ENCODE measurements at regions not wholly inside any gene's neighbourhood (a gene's known extent, or its start where the extent isn't known, plus 50 kb on each side); places are given as distances from the start of the nearest gene placed in this dataset.

DNA sequence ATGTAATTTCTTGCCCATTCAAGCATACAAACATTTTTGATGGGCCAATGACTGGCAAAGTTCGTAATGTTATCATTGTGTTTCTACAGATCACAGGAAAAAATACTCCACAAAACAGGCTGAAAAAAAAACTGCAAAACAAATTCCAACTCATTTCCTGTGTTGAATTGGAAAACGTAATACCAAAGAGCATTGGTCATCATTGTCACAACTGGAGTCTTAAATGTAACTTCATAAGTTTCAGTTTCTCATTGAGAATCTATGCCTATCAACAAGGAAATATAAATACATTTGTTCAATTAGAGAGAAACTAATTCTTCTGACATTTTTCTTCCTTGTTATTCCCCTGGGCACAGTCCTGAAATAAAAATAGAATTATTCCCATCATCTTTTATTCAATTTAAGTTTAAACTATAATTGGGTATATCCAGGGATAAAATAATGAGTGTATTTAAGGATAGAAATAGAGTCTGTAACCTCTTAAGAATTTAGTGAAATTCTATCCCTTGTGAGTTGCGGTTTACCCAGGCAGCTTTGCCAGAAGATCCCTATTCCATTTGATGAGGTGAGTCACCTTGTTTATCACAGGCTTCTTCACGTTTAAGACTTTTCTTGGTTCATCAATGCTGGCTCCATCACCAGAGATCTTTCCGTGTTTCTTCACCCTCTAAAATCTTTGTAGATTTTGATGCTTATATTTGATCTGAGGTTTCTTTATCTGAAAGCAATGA, 112.7 kb upstream of the ITGA1 start:
- DNase-seq (ENCODE audit: low spot score): peak; percentile 17

DNA sequence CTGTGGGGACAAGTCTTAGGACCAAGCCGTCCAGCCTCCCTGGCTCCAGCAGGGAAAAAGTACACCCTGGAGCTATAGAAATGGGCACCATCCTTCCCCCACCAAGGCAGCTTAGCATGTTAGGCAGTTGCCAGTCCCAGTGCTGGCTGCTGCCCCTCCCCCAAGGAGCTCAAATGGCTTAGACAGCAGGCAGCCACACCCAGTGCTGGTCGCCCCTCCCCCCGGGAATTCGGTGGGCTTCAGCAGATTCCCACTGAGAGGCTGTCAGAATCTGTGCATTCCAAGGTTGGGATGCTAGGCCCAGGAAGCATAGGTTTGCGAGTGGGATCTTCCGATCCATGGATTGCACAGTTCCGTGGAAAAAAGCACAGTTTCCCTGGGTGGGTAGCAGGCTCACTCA, 105.2 kb upstream of the ITGA1 start:
- no peak for DNase-seq (ENCODE audit: low spot score)

DNA sequence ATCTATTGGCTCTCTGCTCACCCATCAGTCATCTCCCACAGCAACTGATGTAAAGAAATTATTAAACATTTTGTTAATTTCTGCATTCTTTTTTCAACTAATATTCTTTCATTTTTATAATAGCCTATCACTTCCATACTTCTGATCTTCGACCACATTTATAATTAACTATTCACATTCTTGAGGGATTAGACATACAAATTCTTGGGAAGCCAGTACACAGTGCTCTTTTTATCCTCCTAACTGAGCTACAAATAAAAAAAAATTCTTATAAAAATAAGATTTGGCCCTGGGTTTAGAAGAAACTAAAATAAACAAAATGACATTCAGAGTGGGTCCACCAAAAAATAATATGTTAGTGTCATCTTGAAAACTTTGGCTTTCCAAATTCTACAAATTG, 103.7 kb upstream of the ITGA1 start:
- DNase-seq (ENCODE audit: low spot score): no peak

DNA sequence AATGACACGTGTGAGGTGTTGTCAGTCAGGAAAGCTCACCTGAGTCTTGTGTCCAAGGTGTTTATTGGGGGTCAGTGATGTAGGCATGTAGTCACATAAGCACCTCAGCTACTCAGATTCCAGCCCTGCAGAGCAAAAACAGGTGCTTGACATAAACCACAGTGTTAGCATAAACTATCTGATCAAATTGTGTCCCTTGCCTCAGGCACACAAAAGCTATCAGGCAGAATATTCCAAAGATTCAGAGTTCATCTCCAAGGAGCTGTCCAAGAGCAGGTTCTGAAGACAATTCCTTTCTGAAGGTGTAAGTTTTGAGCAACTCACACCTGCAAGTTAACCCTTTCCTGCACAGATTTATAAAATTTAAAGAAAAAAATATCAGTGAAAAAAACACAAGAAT, 102.2 kb upstream of the ITGA1 start:
- no peak for DNase-seq (ENCODE audit: low spot score)

DNA sequence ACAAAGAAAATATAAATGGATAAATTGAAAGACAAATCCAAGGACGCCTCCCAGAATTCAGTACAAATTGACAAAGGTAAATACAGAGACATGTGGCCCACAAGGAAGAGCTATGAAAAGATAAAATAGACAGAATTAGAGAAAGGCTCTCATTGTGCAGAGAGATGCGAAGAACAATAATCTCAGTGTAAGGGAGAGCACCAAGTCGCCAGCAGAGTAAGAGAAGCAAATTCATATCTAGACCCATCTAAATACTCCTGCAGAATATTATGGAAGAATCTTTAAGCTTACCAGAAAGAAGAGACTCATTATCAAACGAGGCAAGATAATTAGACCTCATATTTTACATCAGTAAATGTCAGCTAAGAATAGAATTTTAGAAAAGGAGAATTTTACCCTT, 101.7 kb upstream of the ITGA1 start:
- no peak for DNase-seq (ENCODE audit: low spot score)

DNA sequence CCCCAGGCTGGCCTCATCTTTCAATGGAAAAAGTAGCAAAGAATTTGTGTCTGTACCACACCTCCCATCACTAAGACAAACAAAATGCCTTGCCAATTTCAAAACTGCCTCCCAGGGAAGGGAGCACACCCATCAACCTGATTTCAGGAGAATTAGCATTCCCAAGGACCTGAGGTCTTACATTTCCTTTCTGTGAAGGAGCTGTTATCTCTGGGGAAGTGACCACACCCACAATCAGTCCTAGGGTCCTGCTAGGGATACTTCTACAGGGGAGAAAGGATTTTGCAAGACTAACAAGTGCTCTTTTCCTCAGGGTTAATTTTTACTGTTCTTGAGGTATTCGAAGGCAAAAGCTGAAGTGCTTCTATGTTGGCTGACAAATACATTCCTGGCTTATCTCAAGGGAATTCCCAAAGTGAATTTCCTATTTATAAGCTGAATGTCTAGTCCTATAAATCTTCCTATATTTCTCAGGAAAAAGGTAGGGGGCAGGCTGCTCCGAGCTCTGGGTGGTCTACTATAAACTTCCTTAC, 97.4 kb upstream of the ITGA1 start:
- DNase-seq (ENCODE audit: low spot score): no peak

DNA sequence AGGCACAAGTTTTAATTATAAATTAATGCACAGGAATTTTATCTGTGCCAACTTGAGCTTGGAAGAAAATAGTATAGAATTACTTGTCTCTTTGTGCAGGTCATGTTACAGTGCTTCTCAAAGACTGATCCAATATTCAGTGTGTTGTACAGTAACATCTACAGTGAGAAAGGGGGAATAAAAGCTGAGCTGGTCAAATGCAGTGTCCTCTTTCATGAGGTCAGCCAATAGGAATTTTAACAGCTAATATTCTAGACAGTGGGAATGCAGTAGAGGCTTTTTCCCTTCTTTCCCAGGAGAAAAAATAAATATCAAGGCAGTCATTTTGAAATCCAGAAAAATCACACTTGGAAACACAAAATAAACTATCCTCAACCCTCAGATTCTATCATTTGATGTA, 95.7 kb upstream of the ITGA1 start:
- DNase-seq (ENCODE audit: low spot score): peak; percentile 20

DNA sequence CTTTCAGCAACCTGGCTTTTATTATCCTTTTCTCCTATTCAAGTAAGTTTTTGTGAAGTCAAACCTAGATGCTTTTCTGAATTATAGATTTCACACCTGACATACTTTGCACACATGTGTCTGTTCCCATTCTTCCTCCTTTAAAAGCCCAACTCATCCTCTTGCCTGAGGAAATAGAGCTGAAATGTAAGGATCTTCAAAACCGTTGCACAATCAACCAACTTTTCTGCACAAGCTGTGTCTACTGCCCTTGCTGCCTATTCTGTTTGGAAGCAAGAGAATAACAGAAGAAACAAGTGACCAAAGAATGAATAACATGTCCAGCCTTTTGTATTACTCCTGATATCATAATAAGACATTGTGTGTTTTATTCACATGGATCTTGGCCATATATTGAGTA, 95.1 kb upstream of the ITGA1 start:
- no peak for DNase-seq (ENCODE audit: low spot score)

DNA sequence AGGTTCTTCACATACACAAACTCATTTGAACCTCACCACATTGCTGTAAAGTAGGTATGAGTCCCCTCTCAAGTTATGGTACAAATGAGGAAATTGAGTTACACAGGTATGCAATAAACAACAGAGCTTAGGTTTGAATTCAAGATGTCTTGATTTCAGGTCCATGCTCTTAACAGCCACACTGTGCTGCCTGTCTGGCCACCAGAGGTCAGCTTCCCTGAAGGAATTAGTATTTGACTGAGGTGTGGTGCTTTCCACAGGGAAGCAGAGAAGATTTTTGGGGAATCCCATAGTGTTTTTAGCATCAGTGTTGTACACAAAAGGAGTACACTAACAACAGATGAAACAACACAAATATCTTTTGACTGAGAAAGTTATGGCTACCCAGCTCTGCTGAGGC, 94.4 kb upstream of the ITGA1 start:
- peak; percentile 19 for DNase-seq (ENCODE audit: low spot score)

DNA sequence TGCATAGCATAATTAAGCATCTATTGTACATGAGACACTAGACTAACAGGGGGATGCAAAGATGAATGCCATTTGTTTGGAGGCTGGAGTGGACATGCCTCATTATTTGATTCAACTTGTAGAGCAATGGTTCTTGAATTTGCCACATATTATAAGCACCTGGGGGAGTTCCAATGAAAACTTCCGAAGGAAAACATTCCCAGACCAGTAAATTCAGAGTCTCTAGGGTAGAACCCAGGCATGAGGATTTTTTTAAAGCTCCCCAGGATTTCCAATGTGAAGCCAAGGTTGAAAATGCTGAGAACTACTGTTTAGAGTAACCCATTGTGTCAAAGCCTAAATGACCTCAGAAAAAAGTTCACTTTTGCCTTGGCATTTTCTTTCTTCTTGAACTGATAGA, 93.9 kb upstream of the ITGA1 start:
- no peak for DNase-seq (ENCODE audit: low spot score)

DNA sequence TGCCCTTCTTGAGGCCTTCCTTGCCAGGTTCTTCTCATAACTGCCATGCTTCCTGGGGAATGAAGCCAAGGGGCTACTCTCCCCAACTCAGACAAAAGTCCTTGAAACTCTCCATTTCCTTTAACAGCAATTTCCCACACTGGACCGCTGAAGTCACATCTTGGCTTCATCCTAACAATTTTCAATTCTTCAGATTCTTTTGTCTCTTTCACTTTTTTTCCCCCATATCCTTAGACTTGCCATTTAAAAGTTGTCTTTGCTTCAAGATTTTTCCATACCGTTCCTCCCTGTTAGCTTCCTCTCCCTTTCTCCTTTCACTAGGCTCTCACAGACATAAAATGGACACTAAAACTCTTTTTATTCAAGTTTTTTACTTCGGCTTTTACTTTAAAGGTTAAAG, 93.1 kb upstream of the ITGA1 start:
- DNase-seq (ENCODE audit: low spot score): no peak

DNA sequence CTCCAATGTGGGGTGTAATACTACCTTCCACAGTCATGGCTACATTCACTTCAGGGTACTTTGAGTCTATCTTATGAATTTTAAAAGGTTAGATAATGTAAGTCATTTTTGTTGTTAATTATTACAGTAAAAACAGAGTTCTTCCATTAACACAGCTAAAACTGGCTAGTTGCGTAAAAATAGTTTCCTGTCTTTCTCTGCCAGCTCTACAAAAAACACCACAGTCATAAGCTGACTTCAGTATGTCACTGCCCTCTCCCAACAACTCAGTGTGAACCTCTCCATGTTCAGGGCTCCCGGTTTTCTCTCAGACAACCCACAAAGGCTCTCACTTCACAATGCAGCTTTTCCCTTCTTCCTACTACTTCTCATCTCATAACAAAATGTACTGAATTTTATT, 84.8 kb upstream of the ITGA1 start:
- DNase-seq (ENCODE audit: low spot score): no peak

DNA sequence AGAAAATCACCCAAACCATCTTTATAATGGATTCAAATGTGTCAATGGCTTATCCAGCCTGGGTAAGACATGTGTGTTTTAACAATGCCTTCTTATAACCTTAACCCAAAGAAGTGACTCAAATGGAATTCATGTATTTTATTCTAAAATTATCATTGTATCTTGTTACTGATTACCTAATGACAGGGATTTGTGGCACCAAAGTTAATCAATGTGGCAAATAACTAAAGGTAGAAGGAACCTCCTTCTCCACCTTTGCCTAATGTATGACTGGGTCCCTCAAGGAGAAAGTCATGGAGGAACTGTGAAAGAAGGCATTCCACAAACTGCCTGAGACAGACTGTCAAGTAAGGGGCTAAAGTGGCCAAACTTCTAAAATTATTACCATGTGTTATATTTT, 84.4 kb upstream of the ITGA1 start:
- DNase-seq (ENCODE audit: low spot score): no peak

DNA sequence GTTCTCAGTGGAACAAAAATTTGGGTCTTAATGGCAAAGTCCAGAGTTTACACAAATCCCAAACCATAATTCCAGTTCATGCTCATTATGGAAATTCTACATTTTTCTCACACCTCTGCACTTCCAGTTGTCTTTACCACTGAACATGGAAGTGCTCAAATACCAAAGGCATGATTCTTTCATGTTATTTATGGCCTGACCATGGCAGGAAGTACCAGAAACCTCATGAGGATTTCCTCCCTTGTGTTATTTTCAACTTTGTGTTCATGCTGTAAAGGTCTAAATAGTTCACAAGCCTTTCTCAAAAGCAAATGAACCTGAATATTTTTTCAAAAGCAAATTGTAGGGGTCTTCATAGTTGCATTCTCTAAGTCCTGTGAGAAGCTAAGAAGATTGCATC, 82.0 kb upstream of the ITGA1 start:
- no peak for DNase-seq (ENCODE audit: low spot score)

DNA sequence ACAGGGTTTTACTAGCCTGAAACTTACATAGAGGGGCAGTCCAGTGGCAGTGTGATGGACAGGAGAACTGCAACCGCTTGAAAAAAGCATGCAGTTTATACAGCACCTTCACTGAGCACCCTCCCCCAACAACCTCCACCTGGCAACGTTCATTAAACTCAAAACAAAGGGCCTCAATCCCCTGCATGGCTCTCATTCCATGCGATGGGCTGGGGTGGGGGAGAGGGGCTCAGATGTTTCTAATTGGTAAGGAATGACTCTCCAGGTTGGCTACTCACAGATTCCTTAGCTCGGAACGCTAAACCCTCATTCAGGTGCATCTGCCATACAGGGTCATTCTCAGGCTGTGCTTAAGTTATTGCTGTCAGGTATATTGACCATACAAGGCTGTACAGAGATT, 80.9 kb upstream of the ITGA1 start:
- DNase-seq (ENCODE audit: low spot score): no peak

DNA sequence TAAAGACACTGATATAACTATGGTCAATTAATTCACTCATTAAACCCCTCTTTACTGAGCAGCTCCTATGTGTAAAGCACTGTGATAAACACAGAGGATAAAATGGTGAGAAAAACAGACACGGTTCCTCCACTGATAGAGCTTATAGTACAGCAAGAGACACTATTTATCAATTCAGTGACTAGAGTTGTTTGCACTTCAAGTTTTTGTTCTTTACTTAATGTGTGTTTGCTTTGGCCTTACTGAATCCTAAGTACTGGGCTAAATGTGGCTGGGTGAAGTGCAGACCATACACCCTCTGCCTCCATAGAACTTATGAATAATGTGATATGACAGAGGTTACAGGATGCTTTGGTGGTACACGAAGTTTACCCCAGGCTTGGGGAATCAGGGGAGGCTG, 80.1 kb upstream of the ITGA1 start:
- DNase-seq (ENCODE audit: low spot score): no peak

DNA sequence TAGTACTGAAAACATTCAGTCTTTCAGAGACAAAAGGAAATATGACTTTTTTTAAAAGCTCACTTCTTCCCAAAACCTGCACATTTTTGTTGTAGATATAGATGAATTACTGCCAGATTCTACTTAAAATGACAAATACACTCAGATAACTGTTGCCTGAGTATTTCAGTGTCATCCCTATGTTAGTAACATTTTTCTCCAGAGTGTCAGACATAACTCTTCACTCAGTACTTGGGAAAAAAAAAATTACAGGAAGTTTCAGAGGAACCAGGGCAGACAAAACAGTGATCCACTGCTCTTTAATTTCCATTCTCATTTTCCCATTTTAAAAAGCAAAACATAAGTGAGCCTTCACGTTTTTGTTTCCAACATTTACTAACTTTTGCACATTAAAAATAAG, 79.3 kb upstream of the ITGA1 start:
- no peak for DNase-seq (ENCODE audit: low spot score)

DNA sequence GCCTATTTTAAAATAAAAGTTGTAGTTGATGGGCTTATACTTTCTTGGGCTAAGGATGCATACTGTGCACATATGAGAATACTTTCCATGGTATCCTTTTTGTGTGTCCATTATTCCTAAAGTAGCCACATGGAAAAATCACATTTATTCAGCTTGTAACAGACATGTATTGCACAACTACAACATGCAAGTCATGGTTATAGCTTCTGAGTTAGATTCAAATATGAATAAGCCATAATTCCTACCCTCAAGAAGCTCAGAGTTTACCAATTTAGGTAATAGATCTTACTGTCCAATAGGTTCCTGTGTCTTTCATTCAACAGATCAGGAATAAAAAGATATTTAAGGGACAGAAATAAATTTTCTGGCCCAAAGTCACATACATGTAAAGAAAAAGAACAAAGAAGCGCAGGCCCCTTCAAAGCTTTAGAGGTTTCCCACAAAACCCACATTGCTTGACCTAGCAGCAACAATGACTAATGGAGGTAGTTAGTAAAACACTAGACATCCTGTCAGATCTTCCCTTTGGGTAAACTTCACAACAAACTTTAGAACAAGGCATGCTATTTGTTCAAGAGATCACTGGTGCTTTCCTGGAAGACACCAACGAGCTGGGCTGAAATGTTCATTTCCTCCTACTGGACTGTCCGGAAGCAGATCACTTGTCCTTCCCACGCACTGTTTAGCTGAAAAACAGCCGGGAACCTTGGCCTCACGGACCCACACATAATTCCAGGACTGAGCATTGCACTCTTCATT, 78.4 kb upstream of the ITGA1 start:
- DNase-seq (ENCODE audit: low spot score): no peak

DNA sequence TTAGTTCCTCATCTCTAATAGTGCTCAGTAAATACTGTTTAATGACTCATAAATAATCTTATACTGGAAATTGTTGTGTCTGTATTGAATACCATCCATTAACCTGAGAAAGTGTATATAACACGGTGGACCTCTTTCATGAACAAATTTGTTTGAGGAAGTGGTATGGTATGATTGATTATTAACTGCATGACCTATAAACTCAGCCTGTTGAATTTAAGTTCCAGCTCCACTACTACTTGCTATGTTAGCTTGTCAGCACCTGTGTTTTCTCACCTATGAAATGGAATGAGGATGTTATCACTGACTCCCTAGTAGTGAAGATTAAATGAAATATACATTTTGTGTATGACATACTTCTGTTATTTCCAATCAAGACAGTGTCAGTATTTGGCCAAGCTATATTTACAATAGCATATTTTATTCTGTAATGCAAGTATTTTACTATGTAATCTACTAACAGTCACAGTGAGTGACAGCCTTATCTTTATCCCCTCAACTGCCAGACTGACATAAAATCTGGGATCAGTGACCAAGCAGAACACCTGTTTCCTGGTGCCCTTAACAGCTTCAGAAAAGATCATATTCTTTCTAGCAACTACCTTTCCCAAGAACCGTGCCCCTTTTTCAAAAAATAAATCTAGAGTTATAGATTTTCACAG, 77.3 kb upstream of the ITGA1 start:
- DNase-seq (ENCODE audit: low spot score): no peak

DNA sequence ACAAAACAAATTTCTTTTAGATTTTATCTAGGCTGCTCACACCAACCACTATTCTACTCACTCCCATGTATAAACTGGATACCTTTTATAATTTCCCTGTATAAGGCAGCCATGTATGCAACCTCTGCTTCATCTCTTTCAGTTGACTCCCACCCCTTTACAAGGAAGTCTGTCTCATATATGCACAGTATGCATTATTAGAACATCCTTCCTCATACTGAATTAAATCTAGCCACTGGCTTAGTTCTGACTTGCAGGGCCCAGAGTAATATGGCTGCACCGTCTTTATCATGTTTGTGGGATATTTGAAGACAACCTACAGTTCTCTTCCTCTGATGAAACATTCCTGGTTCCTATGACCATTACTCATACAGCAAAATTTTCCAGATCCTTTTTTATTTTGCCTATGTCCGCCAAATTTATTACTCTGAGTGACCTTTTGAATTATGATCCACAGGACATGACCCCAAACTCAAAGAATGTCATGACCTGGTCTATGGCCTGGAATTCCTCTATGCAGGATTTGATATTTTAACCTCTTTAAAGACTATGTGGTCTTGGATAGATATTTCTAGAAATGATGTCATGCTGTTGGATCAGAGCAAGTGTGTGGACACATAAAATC, 76.6 kb upstream of the ITGA1 start:
- DNase-seq (ENCODE audit: low spot score): no peak

DNA sequence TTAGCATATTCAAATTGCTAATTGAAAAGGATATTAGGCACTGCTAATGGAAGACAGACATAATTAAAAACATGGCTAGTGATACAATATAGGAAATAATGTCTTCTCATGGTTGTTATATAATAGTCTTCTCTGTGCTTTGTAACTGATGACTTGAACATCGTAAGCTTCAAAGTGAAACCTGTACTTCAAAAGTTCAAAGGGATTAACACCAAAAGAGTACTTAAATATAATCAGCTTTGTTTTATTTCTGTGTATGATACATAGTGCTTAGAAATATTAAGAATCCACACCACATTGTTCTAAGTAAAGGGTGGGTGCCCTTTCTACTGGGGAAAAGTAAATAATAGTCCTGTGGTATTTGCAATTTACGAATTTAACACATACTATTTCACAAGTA, 75.4 kb upstream of the ITGA1 start:
- DNase-seq (ENCODE audit: low spot score): no peak

DNA sequence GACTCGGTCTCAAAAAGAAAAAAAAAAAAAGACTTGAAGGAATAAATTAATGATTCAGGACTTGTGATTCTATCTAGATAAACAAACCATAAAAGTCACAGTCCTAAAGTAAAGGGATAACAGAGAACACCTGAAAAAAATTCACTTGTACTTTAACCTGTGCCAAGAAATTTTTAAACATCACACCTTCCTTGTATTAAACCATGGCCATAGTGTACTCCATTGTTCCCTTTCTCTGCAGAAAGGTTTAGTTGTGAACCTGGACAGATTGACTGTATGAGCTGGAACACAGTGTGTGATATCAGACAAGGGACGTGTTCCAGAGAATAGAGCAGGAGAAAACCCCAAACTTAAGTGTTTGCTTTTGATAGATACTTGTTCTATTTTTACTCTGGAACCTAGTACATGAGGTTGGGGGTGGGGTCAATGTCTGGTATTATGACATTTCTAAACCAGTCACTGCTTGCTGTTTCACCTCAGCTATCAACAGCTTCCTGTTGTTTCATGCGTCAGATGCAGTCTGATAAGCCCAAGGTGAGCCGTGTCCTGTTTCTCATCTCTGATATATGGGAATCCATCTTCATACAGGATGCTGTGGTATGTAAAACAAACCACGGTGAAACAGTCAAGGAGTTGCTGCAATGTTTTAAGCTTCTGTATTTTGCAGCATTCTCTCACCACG, 62.5 kb upstream of the ITGA1 start:
- no peak for DNase-seq (ENCODE audit: low spot score)
